ENCODE measurements at regions not wholly inside any gene's neighbourhood (a gene's known extent, or its start where the extent isn't known, plus 50 kb on each side); places are given as distances from the start of the nearest gene placed in this dataset.

- no peak for TF ChIP-seq CTCF (IDR thresholded peaks at IDR 0.05; ENCODE audit: low read depth, low read length, missing input control)
- TF ChIP-seq GABPA (IDR thresholded peaks at IDR 0.05 in 1 of 2, conservative IDR thresholded peaks at IDR 0.05 in 1 of 2), result no peak
- TF ChIP-seq SP1 (IDR thresholded peaks at IDR 0.05), result no peak
- no peak for TF ChIP-seq REST (IDR thresholded peaks at IDR 0.05)
- TF ChIP-seq YY1 (IDR thresholded peaks at IDR 0.05), result no peak
- TF ChIP-seq TAF1 (conservative IDR thresholded peaks at IDR 0.05), result no peak
- no peak for TF ChIP-seq FOXA1 (IDR thresholded peaks at IDR 0.05)
Measured at GRCh38 chr5:58341476-58341875, 118.4 kb downstream of the PLK2 start.

Data from liver (tissue), 3 donors.